GM21619 (cell line): ENCODE measurements at regions not wholly inside any gene's neighbourhood (a gene's known extent, or its start where the extent isn't known, plus 50 kb on each side); places are given as distances from the start of the nearest gene placed in this dataset.

Experiments used
- ATAC-seq: cut with Tn5 transposase; IDR thresholded peaks from one replicate; pipeline ENCODE4 v1.9.1; 2021; ENCODE audit not compliant: unreplicated experiment

- ATAC-seq: no peak
Observed at GRCh38 chr22:49626361-49627216, 201.1 kb downstream of the BRD1 start.

DNA sequence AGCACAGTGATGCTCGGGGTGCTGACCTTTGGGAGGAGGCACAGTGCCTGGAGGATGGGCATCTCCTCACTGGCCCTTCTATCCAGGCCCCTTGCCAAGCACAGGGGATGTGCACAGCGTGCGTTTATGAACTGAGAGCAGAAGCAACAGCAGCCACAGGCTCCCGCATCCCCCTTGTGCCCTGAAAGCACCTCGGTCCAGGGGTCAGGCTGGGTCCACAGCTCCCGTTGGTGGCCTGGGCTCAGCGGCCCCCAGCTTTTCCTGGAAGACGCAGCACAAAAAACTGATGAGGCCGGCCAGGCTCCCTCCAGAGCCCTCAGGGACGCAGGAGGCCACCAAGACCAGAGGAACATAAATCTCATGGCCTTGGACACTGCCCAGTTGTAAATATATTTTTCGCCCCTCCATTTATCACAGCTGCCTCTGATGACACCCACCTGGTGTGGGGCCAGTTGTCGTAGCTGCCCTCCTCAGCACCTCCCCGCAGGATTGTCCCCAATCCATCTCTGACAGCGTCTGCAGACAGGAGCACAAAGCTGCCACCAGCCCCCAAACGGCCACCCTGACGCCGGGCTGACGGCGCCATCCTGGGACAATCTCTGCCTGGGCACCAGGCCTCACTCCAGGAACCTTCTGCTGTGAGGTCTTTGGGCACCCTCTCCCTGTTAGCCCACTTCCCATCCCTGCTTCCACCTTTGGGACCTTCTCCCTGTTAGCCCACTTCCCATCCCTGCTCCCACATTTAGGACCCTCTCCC lies 203.1 kb downstream of the BRD1 start:
- ATAC-seq: no peak

DNA sequence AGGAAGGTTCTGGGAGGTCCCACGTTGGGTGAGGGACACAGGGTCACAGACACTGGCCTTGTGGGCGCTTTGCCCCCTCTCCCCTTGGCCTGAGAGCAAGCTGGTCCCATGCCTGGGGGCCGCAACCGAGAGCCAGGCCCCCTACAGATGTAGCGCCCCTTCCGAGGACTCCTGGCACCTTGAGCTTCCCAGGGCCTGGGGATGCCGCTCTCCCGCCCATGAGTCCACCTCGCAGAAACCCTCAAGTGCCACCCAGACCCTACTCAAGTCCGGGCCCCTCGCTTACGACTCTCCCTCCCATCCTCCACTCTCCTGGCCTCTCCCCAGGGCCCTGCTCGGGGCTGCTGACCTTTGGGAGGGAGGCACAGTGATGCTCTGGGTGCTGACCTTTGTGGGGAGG lies 204.0 kb downstream of the BRD1 start:
- no peak for ATAC-seq

GRCh38 chr22:49623176-49623575 lies 204.5 kb downstream of the BRD1 start:
- ATAC-seq: no peak

- no peak for ATAC-seq
Observed at GRCh38 chr22:49622241-49623105, 205.2 kb downstream of the BRD1 start.

- no peak for ATAC-seq
Observed at GRCh38 chr22:49621601-49622210, 206.0 kb downstream of the BRD1 start.

DNA sequence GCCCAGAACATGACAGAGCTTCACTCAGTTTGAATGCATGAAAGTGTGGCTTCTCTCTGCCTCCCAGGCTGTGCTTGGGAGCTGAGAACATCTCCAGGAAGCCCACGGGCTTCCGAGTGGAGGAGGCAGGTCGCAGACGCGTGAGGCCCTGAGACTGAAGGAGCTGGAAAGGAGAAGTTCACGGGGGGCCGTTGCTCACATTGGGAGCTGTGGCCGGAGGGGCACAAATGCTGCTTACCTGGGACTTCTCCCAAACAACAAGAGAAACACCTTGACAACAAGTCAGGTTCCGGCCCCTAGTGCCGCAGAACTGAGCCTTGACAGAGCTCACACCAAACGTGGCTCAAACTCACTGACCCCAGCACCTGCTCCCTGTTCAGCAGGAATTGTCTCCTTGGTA lies 207.0 kb downstream of the BRD1 start:
- no peak for ATAC-seq

- no peak for ATAC-seq
Observed at GRCh38 chr22:49620003-49620556, 207.6 kb downstream of the BRD1 start.

GRCh38 chr22:49619301-49619700 lies 208.4 kb downstream of the BRD1 start:
- ATAC-seq: no peak

DNA sequence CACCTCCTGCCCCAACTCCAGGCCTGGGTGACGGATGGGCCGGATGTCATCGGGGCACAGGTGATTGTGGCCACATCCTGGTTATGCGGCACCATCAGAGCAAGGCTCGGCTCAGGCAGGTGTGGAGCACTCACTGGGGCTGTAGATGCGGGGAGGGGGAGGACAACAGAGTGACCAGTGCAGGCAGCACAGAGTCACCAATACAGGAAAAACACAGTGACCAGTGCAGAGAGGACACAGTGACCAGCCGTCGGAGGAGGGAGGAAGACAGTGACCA lies 209.1 kb downstream of the BRD1 start:
- no peak for ATAC-seq

DNA sequence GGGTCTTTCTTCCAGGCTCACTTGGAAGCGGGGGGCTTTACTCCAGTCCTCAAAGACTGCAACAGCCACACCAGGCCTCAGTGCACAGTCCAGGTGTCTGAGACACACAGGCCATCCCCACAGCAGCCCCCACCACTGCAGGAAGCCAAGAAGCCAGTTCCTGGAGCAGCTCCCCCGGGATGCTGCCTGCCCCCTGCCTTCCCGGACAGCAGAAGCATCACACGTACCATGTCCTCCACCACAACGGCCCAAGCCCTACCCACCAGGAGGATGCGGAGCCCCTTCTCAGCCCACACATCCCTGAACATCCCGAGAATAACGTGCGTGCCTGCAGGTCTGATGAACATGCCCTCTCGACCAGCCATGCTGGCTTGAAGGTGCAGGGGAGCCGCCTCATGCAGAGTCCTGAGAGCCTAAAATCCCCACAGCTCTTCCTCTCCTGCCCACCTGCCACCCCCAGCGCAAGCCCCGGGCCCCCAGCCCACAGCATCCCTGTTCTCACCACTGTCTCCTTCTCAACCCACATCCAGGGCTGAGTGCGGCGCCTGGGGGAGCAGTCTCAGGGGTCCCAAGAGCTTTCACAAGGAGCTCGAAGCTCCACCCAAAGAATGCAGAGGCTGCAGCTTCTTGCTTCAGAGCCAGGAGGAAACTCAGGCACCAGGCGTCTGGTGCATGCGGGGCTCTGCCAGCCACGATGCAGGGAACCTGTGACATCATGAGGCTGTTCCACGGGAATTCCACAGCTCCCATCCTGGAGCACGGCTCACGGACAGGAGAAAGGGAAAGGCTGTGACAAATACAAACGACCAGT lies 209.6 kb downstream of the BRD1 start:
- no peak for ATAC-seq

- ATAC-seq: no peak
Observed at GRCh38 chr22:49617264-49617663, 210.4 kb downstream of the BRD1 start.

GRCh38 chr22:49616356-49617231 lies 211.1 kb downstream of the BRD1 start:
- ATAC-seq: no peak

GRCh38 chr22:49614966-49615965 lies 212.4 kb downstream of the BRD1 start:
- no peak for ATAC-seq

DNA sequence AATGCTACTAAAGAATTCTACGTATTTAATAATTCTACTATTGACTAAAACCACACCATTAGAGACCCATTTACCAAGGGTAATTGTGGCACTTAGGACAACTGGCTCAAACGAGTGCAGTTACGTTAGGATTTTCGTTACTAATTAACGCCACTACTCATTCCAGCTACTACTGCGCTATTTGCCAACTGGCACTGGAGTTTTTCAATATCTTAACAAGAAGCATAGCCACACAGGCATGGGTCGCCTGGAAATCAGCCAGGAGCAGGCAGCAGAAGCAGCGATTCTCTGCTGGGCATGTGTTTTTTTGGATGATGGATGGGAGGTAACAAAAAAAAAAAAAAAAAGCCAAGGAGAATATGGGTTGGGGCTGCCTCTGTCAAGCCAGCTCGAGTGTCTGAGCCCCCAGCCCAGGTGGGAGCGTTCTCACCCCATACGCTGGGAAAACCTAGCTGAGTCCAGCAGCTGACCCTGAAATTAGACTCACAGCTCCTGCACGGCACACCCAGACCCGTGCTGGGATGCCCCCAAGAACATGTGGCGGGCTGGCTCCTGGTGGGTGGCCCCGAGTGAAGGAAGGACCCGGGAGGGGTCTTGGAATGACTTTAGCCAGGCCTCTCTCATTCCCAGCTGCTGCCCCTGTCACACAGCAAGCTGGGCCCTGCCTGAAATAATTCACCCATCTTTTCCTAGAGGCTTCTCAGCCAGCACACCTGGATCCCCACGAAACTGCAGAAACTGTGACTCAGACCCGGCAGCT lies 214.0 kb downstream of the BRD1 start:
- ATAC-seq: no peak

DNA sequence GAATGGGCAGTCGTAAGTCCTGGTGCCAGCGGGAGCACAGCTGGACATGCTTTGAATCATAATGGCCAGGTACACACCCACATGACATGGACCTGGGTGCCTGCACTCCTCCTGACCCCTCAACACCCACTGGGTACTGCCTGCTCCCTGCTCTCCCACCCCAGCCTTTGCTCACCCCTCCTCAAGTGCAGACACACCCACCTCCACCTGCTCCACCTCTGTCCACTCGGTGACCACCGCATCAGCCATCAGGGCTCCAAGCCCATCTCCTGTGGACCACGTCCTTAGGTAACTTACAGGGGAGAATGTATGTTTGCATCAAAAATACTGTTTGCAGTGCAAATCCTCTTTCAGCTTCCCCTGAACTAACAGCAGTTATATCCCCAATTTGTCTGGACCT lies 214.6 kb downstream of the BRD1 start:
- no peak for ATAC-seq

- ATAC-seq: no peak
Observed at GRCh38 chr22:49609207-49609876, 218.3 kb downstream of the BRD1 start.
